ENCODE measurements at regions not wholly inside any gene's neighbourhood (a gene's known extent, or its start where the extent isn't known, plus 50 kb on each side); places are given as distances from the start of the nearest gene placed in this dataset.

DNA sequence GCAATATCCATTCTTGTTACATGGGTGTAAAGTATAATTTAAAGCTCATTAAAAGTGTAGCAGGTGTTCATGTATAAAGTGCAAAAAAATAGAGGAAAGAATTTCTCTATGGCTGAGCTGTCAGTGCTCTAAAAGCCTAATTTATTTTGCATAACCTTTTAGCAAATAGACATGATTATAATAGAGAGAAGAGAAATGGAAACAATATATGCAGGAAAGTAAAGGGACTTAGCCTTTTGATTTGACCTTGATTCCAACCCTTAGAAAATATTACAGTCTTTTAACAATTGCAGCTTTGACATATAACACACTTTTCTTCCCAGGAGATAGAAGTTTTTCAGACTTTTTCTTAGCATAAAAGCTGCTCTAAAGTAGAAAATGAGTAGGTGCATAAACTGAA is 978.3 kb downstream of the PCDH18 start:
- DNase-seq (ENCODE audit: low spot score) = no peak

DNA sequence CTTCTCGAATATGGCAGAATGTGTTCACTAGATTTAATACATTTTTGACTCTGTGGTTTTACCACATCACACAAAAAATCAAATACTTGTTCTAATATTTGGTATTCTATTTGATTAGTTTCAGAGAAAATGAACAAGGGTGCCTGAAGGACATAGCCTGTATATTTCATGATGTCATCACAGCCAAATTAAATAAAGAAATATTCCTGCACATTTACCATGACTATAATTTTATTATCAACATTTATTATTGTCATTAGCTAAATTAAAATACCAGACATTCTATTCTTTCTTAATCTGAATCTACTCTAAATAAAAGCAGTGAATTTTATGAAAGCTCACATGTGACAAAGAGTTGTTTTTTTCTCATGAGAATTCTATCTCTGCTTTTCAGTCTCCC is 980.5 kb downstream of the PCDH18 start:
- DNase-seq (ENCODE audit: low spot score) = no peak

DNA sequence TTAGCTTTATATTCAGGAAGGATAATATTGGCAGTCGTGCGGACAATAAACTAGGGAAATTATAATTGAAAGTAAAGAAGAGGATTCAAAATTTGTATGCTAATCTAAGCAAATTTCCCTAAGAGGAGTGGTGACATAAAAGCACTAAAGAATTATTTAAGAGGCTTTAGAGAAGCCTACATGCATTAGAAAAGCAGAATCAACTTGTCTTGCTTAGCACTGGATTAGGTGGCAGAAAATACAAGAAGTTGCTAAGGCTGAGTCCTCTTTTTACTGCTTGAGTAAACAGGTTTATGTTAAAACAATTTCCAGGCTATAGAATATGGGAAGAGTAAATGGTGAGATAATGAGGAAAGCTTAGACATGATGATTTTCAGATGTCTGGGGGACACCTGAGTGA is 991.5 kb downstream of the PCDH18 start:
- DNase-seq (ENCODE audit: low spot score) = no peak

DNA sequence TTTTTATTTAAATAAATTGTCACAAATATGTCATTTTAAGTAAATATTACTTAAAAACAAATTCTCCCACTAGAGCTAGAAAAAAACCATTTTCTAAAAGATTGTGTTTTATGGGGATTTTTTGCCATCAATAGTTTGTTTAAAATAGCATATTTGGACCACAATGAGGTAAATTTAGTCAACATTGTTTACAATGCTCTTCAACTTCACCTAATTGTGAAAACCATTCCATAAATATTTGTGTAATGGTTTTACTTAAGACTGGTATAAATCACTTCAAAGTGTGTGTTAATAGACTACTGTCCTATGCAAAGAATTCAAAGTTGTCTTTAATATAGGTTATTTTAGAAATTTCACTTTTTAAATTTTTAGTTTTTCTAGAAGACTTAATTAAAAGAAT is 1004.2 kb downstream of the PCDH18 start:
- no peak for DNase-seq (ENCODE audit: low spot score)

DNA sequence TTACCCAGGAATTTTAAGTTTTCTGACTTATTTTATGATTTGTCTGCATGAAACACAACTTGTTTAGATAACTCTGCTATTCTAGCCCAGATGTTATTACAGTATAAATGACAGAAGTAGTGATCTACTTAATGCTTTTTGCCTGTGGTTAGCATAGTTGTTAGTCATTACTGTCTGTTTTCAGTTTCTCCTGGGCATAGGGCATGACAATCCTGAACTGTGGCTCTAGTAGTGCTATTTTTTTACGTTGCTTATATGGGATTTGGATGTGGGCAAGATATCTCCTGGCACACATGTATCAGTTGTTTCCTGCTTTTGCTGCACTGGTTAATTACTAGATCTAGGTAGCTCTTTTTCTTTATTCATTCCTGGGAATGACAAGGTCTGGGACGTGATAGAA is 1005.8 kb downstream of the PCDH18 start:
- DNase-seq (ENCODE audit: low spot score) = no peak

DNA sequence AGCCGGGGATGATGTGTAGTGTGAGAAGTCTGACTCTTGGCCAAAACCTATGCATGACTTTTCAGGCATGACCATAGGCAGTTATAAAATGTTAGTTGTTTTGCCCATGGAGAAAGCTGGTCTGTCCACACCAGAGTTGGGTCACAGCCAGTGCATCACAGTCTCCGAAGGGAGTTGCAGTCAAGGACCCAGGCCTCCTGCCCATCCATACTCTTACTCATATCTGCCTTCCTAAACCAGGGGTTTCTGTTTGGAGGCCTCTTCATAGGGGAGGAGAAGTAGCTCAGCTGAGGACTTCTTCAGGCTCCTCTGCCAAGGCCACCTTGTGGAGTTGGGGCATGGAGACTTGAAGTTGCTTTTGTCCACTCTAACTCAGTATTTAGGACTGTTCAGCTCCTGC is 1008.3 kb downstream of the PCDH18 start:
- no peak for DNase-seq (ENCODE audit: low spot score)

DNA sequence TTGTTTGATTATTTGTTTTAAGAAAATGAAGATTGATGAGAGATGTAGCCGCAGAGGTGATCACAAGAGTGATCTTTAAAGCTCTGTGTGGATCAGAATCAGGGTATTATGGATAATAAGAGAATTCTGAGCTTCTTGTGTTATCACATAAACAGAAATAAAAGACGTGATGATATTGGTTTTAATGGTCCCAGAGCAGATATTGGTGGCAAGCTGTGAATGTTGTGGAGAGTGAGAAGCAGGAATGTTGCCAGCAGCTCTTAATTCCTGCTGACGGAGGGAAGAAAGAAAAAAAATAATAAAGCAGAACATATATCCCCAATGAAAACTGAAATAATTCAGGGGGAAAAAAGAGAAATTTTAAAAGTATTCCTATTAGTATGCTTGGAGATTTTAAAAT is 1015.9 kb downstream of the PCDH18 start:
- no peak for DNase-seq (ENCODE audit: low spot score)

DNA sequence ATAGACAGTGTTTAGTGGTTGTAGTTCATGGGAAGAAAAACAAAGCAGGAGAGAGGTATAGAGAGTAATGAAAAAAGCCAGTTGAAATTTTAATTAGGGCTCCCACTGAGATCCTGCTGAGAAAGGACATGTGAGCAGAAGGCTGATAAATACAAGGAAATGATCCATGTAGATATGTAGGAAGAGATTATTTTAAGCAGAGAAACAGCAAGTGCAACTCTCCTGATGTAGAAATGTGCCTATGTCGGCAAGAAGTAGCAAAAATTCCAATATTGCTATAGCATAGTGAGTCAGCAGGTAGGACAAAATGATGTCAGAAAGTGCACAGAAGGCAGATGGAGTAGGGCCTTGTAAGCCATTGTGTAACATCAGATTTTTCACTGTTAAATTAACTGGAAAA is 1027.3 kb downstream of the PCDH18 start:
- no peak for DNase-seq (ENCODE audit: low spot score)

DNA sequence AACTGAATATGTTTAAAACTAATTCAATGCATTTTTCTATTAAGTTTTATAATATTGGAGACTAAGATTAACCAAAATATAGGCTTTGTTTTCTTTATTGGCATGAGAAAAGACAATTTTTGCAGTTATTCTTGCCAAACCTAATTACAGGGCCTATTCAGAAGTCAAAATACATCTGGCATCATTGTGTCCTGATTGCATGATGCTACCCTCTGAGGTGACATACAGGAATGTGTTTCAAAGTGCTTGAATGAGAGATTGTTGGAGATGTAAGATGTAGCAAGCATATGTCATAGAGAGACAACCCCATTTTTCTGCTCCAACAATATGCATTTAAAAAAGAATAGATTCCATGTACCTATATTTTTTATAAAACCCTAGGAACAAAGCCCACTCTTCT is 1036.4 kb downstream of the PCDH18 start:
- no peak for DNase-seq (ENCODE audit: low spot score)

DNA sequence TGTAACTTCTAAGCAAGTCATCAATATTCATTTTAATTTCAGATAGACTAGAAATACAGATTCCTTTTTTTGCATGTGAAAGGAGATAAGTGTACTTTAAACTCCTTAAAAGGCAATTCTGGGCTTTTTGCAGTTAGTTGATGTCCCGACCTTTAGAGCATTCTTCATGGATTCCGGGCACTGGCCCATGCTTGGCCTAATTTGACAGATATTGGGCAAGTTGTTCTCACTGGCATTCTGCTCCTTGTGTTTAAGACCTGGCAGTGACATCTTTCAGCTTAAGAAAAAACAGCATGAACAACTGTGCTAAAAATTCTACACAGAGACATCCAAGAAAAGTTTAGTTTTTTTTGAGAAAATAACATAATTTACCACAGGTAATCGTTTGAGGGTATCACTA is 1037.2 kb downstream of the PCDH18 start:
- peak; percentile 22 for DNase-seq (ENCODE audit: low spot score)

DNA sequence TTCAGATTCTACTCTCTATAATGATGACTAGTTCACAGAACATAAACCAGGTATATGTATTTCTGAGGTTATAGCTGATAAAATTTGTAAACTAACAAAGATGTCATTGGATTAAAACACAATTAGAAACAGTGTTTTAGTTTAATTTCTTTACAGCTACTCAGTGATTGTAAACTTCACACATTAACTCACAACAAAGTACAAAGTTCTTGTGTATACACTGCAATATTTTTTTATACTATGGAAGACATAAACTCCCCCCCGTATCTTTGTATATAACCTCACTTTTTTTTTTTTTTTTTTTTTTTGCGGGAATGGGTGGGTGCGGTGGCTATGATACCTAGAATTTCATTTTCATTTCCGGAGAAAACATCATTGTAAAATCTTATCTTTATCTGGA is 1043.2 kb downstream of the PCDH18 start:
- DNase-seq (ENCODE audit: low spot score) = no peak

DNA sequence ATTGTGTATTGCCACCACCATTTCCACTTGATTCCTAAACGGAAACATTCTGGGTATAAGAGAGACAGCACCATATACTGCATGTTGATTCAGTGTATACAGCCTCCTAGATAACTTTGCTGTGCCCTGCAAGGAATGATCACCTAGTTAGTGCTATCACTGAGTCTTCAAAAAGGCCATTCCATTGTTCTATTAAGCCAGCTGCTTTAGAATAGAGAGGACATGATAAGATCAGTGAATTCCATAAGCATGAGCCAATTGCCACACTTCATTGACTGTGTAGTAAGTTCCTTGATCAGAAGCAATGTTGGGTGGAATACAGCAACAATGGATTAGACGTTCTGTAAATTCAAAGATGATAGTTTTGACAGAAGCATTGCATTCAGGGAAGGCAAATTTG is 1047.3 kb downstream of the PCDH18 start:
- DNase-seq (ENCODE audit: low spot score) = no peak

DNA sequence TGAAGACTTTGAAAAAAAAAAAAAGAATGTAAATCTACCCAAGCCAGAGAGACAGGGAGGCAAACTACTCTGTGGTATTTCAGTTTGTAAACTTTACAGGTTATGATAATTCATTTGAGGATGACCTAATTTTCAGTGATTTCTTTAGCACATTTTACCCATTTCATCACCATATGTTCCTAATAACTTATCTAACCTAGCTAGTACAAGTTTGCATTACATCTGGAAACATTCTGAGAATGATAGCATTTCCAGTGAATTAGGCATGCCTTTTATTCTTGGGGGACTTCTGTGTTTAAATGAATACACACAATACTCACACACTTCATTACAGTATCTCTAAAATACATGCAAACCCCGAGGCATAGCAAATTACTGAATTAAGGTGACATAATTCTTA is 1055.5 kb downstream of the PCDH18 start:
- DNase-seq (ENCODE audit: low spot score) = no peak

DNA sequence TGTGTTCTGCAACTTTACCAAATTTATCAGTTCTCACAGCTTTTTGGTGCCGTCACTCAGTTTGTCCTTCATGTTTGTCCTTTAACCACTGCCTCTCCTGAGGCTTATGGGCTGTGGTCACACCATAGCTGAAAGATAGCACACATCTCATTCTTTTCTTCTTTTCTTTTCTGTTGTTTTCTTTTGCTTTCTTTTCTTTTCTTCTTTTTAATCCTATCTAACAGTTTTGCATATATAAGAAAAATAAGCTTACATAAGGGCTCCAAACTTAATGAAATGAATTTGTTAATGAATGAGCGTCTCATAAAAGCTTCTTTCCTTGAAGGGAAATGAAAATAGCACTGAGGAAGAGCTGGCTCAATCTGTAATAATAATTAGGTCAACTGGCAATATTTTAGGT is 1061.2 kb downstream of the PCDH18 start:
- no peak for DNase-seq (ENCODE audit: low spot score)

DNA sequence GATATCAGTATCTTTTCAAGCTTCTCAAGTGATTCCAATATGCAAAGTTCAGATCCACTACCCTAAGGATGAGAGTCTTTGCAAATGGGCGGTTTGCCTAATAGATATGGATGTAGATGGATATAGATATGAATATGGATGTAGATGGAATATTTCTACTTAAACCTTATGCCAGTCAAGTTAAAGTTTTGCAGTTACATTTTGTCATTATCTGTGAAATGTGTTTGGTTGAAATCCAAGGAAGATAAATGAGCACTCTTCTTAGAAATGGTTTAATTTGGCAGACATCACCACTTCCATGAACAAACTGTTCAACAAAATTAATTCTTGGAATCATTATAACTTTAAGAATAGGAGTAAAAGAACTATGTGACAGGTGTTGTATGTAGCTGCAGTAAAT is 1066.6 kb downstream of the PCDH18 start:
- DNase-seq (ENCODE audit: low spot score) = no peak

DNA sequence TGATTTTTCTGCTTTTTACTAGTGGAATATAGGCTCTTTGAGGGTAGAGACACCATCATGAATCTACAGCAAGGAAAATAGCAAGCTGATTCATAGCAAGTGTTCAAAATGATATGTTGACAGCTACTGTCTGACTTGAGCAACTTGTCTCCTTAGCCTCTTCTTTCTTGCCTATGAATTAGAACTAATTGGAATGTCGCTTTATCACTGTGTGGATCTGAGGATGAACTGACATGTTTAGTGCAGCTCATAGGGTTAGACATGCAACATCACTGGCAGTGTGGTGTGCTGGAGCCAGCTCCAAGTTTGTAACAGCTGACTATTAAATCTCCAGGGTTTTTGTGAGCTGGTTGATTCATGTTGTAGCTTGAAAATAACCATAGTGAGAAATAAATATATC is 1068.4 kb downstream of the PCDH18 start:
- DNase-seq (ENCODE audit: low spot score) = no peak

DNA sequence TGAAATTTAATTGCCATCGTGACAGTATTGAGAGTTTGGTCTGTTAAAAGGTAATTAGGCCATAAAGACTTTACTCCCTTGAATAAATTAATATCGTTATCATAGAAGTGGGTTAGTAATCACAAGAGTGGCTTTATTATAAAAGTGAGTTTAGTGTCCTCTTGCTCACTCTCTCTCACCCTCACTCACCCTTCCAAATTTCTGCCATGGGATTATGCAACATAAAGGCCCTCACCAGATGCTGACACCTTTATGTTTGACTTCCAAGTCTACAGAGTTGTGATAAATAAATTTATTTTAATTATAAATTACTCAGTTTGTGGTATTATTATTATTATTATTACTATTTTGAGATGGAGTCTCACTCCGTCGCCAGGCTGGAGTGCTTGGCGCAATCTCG is 1070.8 kb downstream of the PCDH18 start:
- no peak for DNase-seq (ENCODE audit: low spot score)

DNA sequence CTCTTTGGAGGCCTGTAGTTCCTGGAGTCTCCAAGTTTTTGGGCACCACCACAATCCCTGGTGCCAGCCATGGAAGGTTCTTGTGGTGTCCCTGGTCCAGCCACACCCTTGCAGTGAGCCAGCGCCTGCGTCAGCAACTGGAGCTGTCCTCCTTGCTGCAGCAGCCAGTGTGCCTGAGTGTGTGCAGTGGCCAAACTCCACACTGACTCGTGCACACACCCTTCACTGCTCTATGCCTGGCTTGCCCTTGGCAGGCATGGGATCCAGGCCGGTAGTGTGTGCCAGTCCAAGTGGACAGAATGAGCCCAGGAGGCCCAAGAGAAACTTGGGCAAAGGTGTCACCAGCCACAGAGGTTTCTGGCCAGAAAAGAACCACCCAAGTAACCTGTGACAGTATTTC is 1074.0 kb downstream of the PCDH18 start:
- DNase-seq (ENCODE audit: low spot score) = no peak

DNA sequence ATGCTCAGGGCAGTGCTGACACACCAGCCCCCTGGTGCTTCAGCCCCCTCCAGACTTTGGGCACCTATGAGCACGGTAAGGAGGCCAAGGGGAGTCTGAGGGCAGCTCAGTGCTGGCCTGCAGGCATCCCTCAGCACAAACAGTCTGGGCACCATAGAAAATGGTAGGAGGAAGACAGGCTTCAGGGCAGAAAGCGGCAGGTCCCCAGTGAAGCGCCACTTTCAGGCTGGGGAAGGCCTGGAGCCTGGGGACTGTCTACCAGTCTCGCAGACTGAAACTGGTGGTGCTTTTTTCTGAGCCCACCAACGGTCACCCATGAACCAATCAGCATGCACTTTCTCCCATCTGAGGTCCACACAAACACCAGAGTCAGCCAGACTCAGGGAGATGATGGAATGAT is 1074.7 kb downstream of the PCDH18 start:
- DNase-seq (ENCODE audit: low spot score) = no peak

DNA sequence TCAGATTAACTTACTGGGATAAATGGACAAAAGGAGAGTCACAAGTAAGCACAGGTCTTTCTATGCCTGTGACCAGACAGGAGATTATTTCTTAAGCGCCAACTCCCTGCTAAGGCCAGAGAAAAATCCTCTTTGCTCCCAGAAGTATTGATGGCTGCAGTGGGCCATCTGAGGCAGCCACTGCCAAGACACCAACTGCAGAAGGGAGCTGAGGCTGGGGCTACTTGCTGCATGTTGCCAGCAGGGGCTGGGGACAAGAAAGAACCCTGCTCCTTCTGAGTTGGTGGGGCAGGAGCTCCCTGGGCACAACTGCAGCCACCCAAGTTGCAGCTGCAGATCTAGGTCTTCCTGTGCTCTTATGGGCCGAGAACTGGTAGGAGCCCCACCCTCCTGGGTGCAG is 1075.3 kb downstream of the PCDH18 start:
- no peak for DNase-seq (ENCODE audit: low spot score)

DNA sequence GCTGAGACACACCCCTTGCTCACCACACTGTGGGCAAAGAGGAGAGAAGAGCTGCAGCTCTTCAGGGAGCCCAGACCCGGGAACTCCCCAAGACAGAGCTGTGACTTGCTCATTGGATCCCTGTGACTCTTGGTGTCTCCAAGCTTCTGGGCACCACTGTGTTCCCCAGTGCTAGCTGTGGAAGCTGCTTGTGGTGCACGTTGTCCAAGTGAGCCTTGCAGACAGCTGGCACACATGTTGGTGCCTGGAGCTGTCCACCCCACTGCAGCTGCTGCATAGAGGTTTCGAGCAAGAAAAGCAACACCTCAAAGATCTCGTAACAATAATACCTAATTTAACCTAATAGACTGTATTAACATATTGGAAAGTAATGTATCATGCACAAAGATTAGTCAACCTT is 1089.3 kb downstream of the PCDH18 start:
- no peak for DNase-seq (ENCODE audit: low spot score)

DNA sequence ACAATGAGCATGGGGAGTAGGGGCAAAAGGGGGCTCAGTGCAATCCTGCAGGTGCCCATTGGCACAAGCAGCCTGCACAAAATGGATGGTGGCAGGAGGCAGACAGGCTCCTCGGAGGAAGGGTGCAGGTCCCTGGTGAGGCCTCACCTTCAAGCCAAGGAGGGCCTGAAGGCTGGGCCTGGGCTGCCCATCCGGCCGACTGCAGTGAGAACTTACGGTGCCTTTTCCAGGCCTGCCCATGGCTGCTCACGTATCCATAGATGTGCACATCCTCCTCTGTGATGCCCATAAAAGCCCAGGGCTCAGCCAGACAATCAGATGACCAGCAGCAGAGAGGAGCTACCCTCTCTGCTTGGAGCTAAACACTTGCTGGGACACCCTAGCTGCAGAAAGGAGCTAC is 1089.8 kb downstream of the PCDH18 start:
- DNase-seq (ENCODE audit: low spot score) = no peak

DNA sequence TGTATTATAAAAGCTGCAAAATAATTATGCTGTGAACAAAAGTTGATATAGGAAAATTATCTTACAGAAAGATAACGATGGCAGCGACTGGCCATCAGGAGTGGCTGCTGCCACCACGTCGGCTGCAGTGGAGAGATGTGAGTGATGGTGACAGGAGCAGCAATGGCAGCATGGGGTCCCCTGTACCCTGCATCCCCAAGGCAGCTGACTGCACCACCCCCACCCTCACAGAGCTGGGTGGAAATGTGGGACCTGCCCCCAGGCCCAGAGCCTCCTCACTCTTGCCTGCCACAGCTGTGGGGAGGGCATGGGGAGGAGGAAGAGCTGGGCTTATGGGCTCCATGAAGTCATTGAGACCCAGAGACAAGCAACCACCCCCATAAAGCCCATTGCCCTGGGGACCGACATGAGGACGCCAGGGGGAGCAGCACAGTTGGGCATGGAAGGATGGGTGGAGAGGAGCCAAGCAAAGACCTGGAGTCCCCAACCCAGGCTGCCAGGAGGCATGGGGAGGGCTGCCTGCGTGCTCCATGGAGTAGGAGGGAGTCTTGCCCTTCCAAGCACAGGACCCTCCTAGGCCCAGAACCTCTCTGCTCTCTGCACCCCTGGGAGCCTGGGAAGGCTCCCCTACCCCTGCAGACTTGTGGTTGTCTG is 1090.5 kb downstream of the PCDH18 start:
- no peak for DNase-seq (ENCODE audit: low spot score)

DNA sequence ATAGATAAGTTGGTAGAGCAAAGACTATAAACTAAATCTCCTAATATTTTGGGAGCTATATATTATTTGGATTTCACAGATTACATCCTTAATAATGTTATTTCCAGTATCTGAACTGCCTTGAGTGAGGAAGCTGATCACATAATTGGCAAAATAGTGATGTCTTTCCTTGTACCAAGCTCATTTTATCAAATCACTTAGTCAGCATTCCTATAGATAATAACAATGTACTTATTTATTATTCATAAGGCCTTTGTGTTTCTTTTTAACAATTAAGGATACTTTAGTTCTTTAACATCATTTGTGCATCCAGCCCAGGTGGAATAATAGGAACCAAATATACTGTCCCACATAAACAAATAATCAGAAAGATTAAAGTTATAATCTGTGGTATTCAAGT is 1093.6 kb downstream of the PCDH18 start:
- no peak for DNase-seq (ENCODE audit: low spot score)

DNA sequence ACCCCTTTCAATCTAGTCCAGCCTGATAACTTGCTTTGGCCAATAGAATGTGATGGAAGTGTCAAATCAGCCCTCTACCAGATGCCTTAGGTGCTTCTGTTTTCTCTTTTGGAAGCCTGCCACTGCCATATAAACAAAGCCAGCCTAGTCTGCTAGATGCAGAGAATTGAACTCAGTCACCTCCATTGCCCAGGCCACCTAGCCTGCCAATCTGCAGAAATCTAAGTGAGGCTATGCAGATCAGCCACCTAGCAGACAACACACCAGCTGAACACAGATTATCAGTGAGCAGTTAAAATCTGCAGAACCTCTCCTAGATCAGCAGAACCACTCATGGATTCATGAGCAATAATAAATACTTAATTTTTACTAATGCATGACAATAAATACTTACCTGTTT is 1108.2 kb downstream of the PCDH18 start:
- no peak for DNase-seq (ENCODE audit: low spot score)
